ENCODE measurements at regions not wholly inside any gene's neighbourhood (a gene's known extent, or its start where the extent isn't known, plus 50 kb on each side); places are given as distances from the start of the nearest gene placed in this dataset.

GRCh38 chrX:67780694-67781109 is 236.9 kb downstream of the AR start:
- peak; percentile 8 for DNase-seq

- DNase-seq = no peak
Observed at GRCh38 chrX:67781132-67781531, 237.3 kb downstream of the AR start.

GRCh38 chrX:67784712-67785111 is 240.9 kb downstream of the AR start:
- DNase-seq = no peak

GRCh38 chrX:67787196-67787595 is 243.4 kb downstream of the AR start:
- no peak for DNase-seq

GRCh38 chrX:67789536-67789935 is 245.7 kb downstream of the AR start:
- DNase-seq = no peak
